ENCODE measurements at regions not wholly inside any gene's neighbourhood (a gene's known extent, or its start where the extent isn't known, plus 50 kb on each side); places are given as distances from the start of the nearest gene placed in this dataset.

DNA sequence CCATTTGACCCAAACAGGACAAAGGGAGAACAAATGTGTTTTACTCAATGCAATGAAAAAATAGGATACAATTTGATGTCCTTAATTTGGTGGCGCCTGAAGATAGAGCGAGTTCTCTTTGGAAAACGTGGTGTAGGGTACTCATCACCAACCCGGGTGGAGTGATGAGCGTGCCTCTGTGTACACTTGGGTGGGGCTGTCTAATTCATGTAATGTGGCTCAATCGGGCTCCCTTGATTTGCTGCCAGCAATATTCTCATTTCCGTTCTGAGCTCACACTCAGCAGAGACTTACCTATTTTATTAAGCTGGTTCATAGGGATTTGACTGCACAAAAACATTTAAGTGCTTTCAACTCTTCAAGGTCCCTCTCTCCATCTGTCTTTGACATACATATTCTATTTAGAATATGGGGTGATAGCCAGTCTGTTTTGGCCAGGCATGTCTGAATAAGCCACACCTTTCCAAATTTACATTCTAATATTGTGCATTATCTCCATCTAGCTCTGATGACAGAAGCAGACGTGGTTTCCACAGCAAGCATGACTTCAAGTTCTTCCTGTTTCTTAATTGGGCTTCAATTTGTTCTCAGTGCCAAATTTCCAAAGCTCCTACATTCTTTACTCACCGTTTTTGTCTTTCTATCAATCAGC is 162.5 kb downstream of the IRX2 start:
- Histone ChIP-seq H3K36me3 (no peaks in the 10 kb centered on the region), H3K4me3 (no peak overlapping the region), H3K27me3 (ENCODE audit: low read depth) (peaks cover 39% of the 10 kb centered on the region), H3K4me1 (no peaks in the 10 kb centered on the region), H3K27ac (replicated peaks) (no peak overlapping the region), H3K9me3 (replicated peaks) (no peaks in the 10 kb centered on the region)
- intact Hi-C loops (cut with micrococcal nuclease): no loop called here
- TF ChIP-seq, protein P1, sequence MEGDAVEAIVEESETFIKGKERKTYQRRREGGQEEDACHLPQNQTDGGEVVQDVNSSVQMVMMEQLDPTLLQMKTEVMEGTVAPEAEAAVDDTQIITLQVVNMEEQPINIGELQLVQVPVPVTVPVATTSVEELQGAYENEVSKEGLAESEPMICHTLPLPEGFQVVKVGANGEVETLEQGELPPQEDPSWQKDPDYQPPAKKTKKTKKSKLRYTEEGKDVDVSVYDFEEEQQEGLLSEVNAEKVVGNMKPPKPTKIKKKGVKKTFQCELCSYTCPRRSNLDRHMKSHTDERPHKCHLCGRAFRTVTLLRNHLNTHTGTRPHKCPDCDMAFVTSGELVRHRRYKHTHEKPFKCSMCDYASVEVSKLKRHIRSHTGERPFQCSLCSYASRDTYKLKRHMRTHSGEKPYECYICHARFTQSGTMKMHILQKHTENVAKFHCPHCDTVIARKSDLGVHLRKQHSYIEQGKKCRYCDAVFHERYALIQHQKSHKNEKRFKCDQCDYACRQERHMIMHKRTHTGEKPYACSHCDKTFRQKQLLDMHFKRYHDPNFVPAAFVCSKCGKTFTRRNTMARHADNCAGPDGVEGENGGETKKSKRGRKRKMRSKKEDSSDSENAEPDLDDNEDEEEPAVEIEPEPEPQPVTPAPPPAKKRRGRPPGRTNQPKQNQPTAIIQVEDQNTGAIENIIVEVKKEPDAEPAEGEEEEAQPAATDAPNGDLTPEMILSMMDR (IDR thresholded peaks at IDR 0.05; ENCODE audit: borderline replicate concordance): no peak
- DNase-seq: no peak

DNA sequence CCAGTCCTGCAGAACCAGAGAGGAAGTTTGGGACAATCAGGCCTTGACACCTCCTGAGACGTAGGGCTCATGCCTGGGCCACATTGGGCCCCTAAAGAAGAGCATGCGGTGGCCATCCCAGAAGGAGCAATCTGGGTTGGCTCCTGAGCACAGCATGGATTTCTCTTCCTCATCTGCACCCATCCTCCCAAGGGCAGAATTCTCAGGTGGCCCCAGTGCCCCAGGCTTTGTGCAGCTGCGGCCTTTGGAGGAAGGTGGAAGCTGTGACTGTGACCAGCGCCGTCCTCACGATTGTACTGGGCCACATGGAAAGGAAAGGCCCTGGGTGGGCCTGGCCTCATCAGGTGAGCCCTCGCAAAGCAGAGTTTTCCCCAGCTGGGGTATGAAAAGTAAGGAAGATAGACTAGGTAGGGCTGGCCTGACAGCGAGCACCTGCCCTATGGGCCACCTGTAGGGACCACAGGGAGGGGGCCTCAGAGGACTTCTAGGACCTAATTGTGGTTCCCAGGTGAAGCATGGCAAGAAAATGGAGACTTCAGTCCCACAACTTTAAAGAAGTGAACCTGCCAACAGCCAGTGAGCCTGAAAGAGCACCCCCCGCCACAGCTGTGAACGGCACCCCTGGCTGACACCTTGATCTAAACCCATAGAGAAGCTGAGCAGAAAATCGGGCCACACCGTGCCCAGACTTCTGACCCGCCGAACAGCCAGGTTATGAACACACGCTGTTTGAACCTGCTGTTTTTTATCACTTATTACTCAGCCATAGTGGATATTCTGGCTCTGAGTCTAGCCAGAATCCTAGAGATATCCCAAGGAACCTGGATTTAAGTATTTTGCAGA is 164.1 kb downstream of the IRX2 start:
- Histone ChIP-seq H3K27ac (replicated peaks) (no peak overlapping the region), H3K4me3 (no peak overlapping the region), H3K36me3 (no peaks in the 10 kb centered on the region), H3K9me3 (replicated peaks) (no peaks in the 10 kb centered on the region), H3K27me3 (ENCODE audit: low read depth) (peaks cover 43% of the 10 kb centered on the region), H3K4me1 (no peaks in the 10 kb centered on the region)
- TF ChIP-seq, protein P1 (IDR thresholded peaks at IDR 0.05; ENCODE audit: borderline replicate concordance): no peak
- DNase-seq: no peak
- intact Hi-C loops (cut with micrococcal nuclease): no loop called here

DNA sequence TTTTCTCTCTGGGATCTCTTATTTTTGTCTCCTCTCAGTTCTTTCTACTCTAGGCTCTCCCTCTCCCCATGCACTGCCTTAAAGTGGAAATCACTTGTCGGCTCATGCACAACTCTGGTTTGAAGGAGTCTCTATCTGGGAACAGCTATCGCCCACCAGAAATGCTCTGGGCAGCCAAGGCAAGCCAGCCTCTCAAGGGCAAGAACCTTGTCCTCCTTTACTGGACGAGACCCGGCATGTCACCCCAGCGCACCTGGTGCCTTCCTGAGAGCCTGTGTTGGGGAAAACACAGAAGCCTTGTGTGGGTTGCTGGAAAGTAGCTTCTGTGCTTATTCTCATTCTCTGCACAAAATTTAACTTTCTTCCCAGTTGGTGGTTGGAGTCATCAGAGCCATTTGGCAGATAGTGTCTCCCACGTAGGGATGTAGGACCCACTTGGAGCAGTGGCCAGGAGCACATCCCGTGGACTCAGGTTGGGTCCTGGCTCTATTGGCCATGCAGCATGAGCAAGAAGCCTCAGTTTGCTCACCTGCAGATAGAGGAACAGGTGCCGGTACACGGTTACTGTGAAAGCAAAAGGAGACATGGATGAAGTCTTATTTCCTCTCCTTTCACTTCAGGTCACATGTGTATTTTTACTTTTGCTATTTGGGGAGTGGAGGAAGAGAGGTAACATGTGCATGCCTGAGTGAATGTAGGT is 165.3 kb downstream of the IRX2 start:
- peaks cover 40% of the 10 kb centered on the region for H3K27me3 ChIP-seq (ENCODE audit: low read depth)
- no peak for DNase-seq

DNA sequence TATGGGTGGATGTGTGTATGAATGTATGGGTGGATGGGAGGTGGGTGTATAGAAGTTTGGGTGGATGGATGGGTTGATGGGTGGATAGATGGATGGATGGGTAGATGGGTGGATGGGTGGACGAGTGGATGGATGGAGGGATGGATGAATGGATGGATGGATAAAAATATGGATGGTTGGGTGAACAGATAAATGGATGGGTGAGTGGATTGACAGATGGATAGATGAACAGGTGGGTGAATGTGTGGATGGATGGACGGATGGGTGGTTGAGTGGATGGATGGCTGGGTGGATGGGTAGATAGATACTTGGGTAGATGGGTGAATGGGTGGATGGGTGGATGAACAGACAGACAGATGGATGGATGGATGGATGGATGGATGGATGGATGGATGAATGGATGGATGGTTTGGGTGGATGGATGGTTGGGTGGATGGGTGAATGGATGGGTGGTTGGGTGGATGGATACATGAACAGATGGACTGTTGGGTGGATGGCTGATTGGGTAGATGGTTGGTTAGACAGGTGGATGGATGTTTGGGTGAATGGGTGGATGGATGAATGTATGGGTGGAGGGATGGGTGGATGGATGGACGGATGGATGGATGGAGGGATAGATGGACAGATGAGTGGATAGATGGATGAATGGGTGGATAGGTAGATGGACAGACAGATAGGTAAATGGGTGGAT is 166.8 kb downstream of the IRX2 start:
- TF ChIP-seq, protein P1 (IDR thresholded peaks at IDR 0.05; ENCODE audit: borderline replicate concordance): no peak
- H3K36me3 ChIP-seq: no peaks in the 10 kb centered on the region
- H3K9me3 ChIP-seq (replicated peaks): no peaks in the 10 kb centered on the region
- H3K4me1 ChIP-seq: no peaks in the 10 kb centered on the region
- H3K27ac ChIP-seq (replicated peaks): no peak overlapping the region
- no peak overlapping the region for H3K4me3 ChIP-seq
- H3K27me3 ChIP-seq (ENCODE audit: low read depth): peaks cover 26% of the 10 kb centered on the region
- intact Hi-C loops (cut with micrococcal nuclease): no loop called here
- no peak for DNase-seq

More for the DNA sequence above, 165.3 kb downstream of the IRX2 start:
- Histone ChIP-seq H3K9me3 (replicated peaks) (no peaks in the 10 kb centered on the region), H3K27ac (replicated peaks) (no peak overlapping the region), H3K4me1 (no peaks in the 10 kb centered on the region), H3K4me3 (no peak overlapping the region), H3K36me3 (no peaks in the 10 kb centered on the region)
- intact Hi-C loops (cut with micrococcal nuclease): no loop called here
- TF ChIP-seq, protein P1 (IDR thresholded peaks at IDR 0.05; ENCODE audit: borderline replicate concordance): no peak

DNA sequence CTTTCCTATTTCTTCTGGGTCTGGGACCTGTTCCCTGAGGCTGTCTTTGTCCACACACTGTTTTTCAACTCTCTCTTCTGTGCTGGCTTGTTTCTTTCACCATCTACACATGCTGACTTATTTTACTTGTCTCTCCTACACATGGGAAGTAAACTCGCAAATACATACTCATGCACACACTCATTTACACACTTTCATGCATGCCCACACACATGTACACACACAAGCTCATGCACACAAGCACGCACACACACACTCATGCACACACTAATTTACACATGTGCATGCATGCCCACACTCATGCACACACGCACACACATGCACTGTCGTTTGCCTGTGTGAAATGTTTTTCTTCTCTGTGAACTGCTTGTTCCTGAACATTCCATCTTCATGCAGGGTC is 169.0 kb downstream of the IRX2 start:
- no peaks in the 10 kb centered on the region for H3K9me3 ChIP-seq (replicated peaks)
- peaks cover 41% of the 10 kb centered on the region for H3K27me3 ChIP-seq (ENCODE audit: low read depth)
- TF ChIP-seq, protein P1 (IDR thresholded peaks at IDR 0.05; ENCODE audit: borderline replicate concordance): no peak
- DNase-seq: no peak
- H3K36me3 ChIP-seq: no peaks in the 10 kb centered on the region
- H3K4me3 ChIP-seq: no peak overlapping the region
- H3K4me1 ChIP-seq: no peaks in the 10 kb centered on the region
- H3K27ac ChIP-seq (replicated peaks): no peak overlapping the region
- intact Hi-C loops (cut with micrococcal nuclease): no loop called here

Data from left ventricle myocardium inferior (tissue), 1 donor.